ENCODE measurements at regions not wholly inside any gene's neighbourhood (a gene's known extent, or its start where the extent isn't known, plus 50 kb on each side); places are given as distances from the start of the nearest gene placed in this dataset.

- POLR2A ChIA-PET (ENCODE audit: unreplicated experiment): no interaction called here
- no peak overlapping the region for H3K9ac ChIP-seq (ENCODE audit: low read length)
- no peaks in the 10 kb centered on the region for H3K4me1 ChIP-seq (ENCODE audit: insufficient read depth, low read length)
- H3K27me3 ChIP-seq (ENCODE audit: low read length): no peaks in the 10 kb centered on the region
- no peaks in the 10 kb centered on the region for H3K9me3 ChIP-seq (ENCODE audit: low read length)
- TF ChIP-seq EZH2 (IDR thresholded peaks at IDR 0.05; ENCODE audit: low read length, unreplicated experiment): no peak
- TF ChIP-seq CTCF (conservative IDR thresholded peaks at IDR 0.05; ENCODE audit: low read depth, low read length): no peak
- no peak for TF ChIP-seq EZH2phosphoT487 (IDR thresholded peaks at IDR 0.05; ENCODE audit: borderline replicate concordance, low read length)
- no peaks in the 10 kb centered on the region for H3K9me2 ChIP-seq (replicated peaks; ENCODE audit: low read length)
- H3K79me2 ChIP-seq (ENCODE audit: low read length): no peaks in the 10 kb centered on the region
- no peak overlapping the region for H3K4me3 ChIP-seq (ENCODE audit: low read length)
- H3K4me2 ChIP-seq (ENCODE audit: low read length): no peak overlapping the region
- H3F3A ChIP-seq (ENCODE audit: low read length, unreplicated experiment): no peaks in the 10 kb centered on the region
- intact Hi-C loops (cut with micrococcal nuclease): no loop called here
- H2AFZ ChIP-seq (ENCODE audit: low read length): no peak overlapping the region
- CTCF ChIA-PET: no interaction called here
- ATAC-seq (no peak), DNase-seq (no peak)
- H3K27ac ChIP-seq (ENCODE audit: low read length): no peak overlapping the region
- no TSS peak for BruUV-seq (replicated peaks)
- no peaks in the 10 kb centered on the region for H4K20me1 ChIP-seq (ENCODE audit: low read length)
- H3K36me3 ChIP-seq (ENCODE audit: low read depth, low read length): no peaks in the 10 kb centered on the region
Observed at GRCh38 chr4:100796332-100796731, 278.5 kb upstream of the EMCN start.

GRCh38 chr4:100795581-100795980 is 277.8 kb upstream of the EMCN start:
- no peaks in the 10 kb centered on the region for H3K36me3 ChIP-seq (ENCODE audit: low read depth, low read length)
- H3K4me3 ChIP-seq (ENCODE audit: low read length): no peak overlapping the region
- H3K27me3 ChIP-seq (ENCODE audit: low read length): no peaks in the 10 kb centered on the region
- POLR2A ChIA-PET (ENCODE audit: unreplicated experiment): no interaction called here
- H3K9ac ChIP-seq (ENCODE audit: low read length): no peak overlapping the region
- ATAC-seq (no peak), DNase-seq (no peak)
- no peaks in the 10 kb centered on the region for H3F3A ChIP-seq (ENCODE audit: low read length, unreplicated experiment)
- BruUV-seq (replicated peaks): no TSS peak
- CTCF ChIA-PET: no interaction called here
- no peaks in the 10 kb centered on the region for H3K79me2 ChIP-seq (ENCODE audit: low read length)
- intact Hi-C loops (cut with micrococcal nuclease): no loop called here
- TF ChIP-seq EZH2 (IDR thresholded peaks at IDR 0.05; ENCODE audit: low read length, unreplicated experiment) (no peak), CTCF (conservative IDR thresholded peaks at IDR 0.05; ENCODE audit: low read depth, low read length) (no peak), EZH2phosphoT487 (IDR thresholded peaks at IDR 0.05; ENCODE audit: borderline replicate concordance, low read length) (no peak)
- H3K9me3 ChIP-seq (ENCODE audit: low read length): no peaks in the 10 kb centered on the region
- H2AFZ ChIP-seq (ENCODE audit: low read length): no peak overlapping the region
- H3K4me2 ChIP-seq (ENCODE audit: low read length): no peak overlapping the region
- H3K9me2 ChIP-seq (replicated peaks; ENCODE audit: low read length): no peaks in the 10 kb centered on the region
- H4K20me1 ChIP-seq (ENCODE audit: low read length): no peaks in the 10 kb centered on the region
- no peaks in the 10 kb centered on the region for H3K4me1 ChIP-seq (ENCODE audit: insufficient read depth, low read length)
- H3K27ac ChIP-seq (ENCODE audit: low read length): no peak overlapping the region

GRCh38 chr4:100790836-100791615 is 273.2 kb upstream of the EMCN start:
- ChIA-PET CTCF (no interaction called here), POLR2A (ENCODE audit: unreplicated experiment) (no interaction called here)
- no peaks in the 10 kb centered on the region for H3K79me2 ChIP-seq (ENCODE audit: low read length)
- no peak overlapping the region for H3K9ac ChIP-seq (ENCODE audit: low read length)
- no peak overlapping the region for H2AFZ ChIP-seq (ENCODE audit: low read length)
- no peak overlapping the region for H3K27ac ChIP-seq (ENCODE audit: low read length)
- BruUV-seq (replicated peaks): no TSS peak
- no peaks in the 10 kb centered on the region for H4K20me1 ChIP-seq (ENCODE audit: low read length)
- H3K4me2 ChIP-seq (ENCODE audit: low read length): no peak overlapping the region
- TF ChIP-seq EZH2phosphoT487 (IDR thresholded peaks at IDR 0.05; ENCODE audit: borderline replicate concordance, low read length) (no peak), CTCF (conservative IDR thresholded peaks at IDR 0.05; ENCODE audit: low read depth, low read length) (no peak), EZH2 (IDR thresholded peaks at IDR 0.05; ENCODE audit: low read length, unreplicated experiment) (no peak)
- no peaks in the 10 kb centered on the region for H3K4me1 ChIP-seq (ENCODE audit: insufficient read depth, low read length)
- ATAC-seq (no peak), DNase-seq (no peak)
- H3K27me3 ChIP-seq (ENCODE audit: low read length): no peaks in the 10 kb centered on the region
- no peaks in the 10 kb centered on the region for H3F3A ChIP-seq (ENCODE audit: low read length, unreplicated experiment)
- no peaks in the 10 kb centered on the region for H3K36me3 ChIP-seq (ENCODE audit: low read depth, low read length)
- no peaks in the 10 kb centered on the region for H3K9me3 ChIP-seq (ENCODE audit: low read length)
- no peaks in the 10 kb centered on the region for H3K9me2 ChIP-seq (replicated peaks; ENCODE audit: low read length)
- intact Hi-C loops (cut with micrococcal nuclease): no loop called here
- no peak overlapping the region for H3K4me3 ChIP-seq (ENCODE audit: low read length)
